RWPE2 (cell line): ENCODE measurements at regions not wholly inside any gene's neighbourhood (a gene's known extent, or its start where the extent isn't known, plus 50 kb on each side); places are given as distances from the start of the nearest gene placed in this dataset.
A peak's percentile ranks its signal among the peaks of the same experiment; 100 is the strongest.

ENCODE experiments used
- ATAC-seq: fragments of 200-7000 bp; cut with Tn5 transposase; 3 replicates; pipeline ENCODE4 v1.9.1; 2021; ENCODE audit warnings: low read depth
- DNase-seq: peaks from one replicate; pipeline ENCODE4 v3.0.0-alpha.2; 2020; ENCODE audit warnings: low spot score
- H3K27ac ChIP-seq: fragments of 450-650 bp; 2 replicates; pipeline ENCODE4 v1.5.1; 2017; ENCODE audit warnings: mild to moderate bottlenecking; ENCODE audit not compliant: poor library complexity, severe bottlenecking
- H3K27me3 ChIP-seq: fragments of 250-450 bp; sonication (Bioruptor Pico); 2 replicates; pipeline ENCODE4 v1.5.1; 2021; ENCODE audit warnings: mild to moderate bottlenecking, moderate library complexity; ENCODE audit not compliant: insufficient read depth, poor library complexity, severe bottlenecking
- H3K36me3 ChIP-seq: fragments of 250-450 bp; sonication (Bioruptor Pico); 2 replicates; pipeline ENCODE4 v1.5.1; 2020; ENCODE audit warnings: low read depth, mild to moderate bottlenecking, moderate library complexity
- H3K4me1 ChIP-seq: fragments of 250-450 bp; sonication (Bioruptor Pico); 2 replicates; pipeline ENCODE4 v1.5.1; 2021; ENCODE audit warnings: mild to moderate bottlenecking, moderate library complexity; ENCODE audit not compliant: insufficient read depth, poor library complexity, severe bottlenecking
- H3K4me3 ChIP-seq: fragments of 250-450 bp; sonication (Bioruptor Pico); 2 replicates; pipeline ENCODE4 v1.5.1; 2021; ENCODE audit warnings: mild to moderate bottlenecking, moderate library complexity; ENCODE audit not compliant: severe bottlenecking
- H3K9me3 ChIP-seq: fragments of 250-450 bp; sonication (Bioruptor Pico); 2 replicates; pipeline ENCODE4 v1.5.1; 2021; ENCODE audit warnings: mild to moderate bottlenecking, moderate library complexity; ENCODE audit not compliant: severe bottlenecking
- TF ChIP-seq, protein P1 (sequence below): fragments of 450-650 bp; IDR thresholded peaks from one replicate; pipeline ENCODE4 v1.5.1; 2017; ENCODE audit warnings: mild to moderate bottlenecking, moderate library complexity; ENCODE audit not compliant: poor library complexity, severe bottlenecking

GRCh38 chr16:86932130-86932982 lies 354.0 kb downstream of the FOXL1 start:
- no peak overlapping the region for H3K4me3 ChIP-seq
- H3K9me3 ChIP-seq: no peaks in the 10 kb centered on the region
- no peaks in the 10 kb centered on the region for H3K27me3 ChIP-seq
- H3K27ac ChIP-seq: peak overlapping the region; percentile 84
- DNase-seq (no peak), ATAC-seq (no peak)
- H3K36me3 ChIP-seq: no peaks in the 10 kb centered on the region
- H3K4me1 ChIP-seq: peaks cover 19% of the 10 kb centered on the region
- TF ChIP-seq, protein P1, sequence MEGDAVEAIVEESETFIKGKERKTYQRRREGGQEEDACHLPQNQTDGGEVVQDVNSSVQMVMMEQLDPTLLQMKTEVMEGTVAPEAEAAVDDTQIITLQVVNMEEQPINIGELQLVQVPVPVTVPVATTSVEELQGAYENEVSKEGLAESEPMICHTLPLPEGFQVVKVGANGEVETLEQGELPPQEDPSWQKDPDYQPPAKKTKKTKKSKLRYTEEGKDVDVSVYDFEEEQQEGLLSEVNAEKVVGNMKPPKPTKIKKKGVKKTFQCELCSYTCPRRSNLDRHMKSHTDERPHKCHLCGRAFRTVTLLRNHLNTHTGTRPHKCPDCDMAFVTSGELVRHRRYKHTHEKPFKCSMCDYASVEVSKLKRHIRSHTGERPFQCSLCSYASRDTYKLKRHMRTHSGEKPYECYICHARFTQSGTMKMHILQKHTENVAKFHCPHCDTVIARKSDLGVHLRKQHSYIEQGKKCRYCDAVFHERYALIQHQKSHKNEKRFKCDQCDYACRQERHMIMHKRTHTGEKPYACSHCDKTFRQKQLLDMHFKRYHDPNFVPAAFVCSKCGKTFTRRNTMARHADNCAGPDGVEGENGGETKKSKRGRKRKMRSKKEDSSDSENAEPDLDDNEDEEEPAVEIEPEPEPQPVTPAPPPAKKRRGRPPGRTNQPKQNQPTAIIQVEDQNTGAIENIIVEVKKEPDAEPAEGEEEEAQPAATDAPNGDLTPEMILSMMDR: no peak

DNA sequence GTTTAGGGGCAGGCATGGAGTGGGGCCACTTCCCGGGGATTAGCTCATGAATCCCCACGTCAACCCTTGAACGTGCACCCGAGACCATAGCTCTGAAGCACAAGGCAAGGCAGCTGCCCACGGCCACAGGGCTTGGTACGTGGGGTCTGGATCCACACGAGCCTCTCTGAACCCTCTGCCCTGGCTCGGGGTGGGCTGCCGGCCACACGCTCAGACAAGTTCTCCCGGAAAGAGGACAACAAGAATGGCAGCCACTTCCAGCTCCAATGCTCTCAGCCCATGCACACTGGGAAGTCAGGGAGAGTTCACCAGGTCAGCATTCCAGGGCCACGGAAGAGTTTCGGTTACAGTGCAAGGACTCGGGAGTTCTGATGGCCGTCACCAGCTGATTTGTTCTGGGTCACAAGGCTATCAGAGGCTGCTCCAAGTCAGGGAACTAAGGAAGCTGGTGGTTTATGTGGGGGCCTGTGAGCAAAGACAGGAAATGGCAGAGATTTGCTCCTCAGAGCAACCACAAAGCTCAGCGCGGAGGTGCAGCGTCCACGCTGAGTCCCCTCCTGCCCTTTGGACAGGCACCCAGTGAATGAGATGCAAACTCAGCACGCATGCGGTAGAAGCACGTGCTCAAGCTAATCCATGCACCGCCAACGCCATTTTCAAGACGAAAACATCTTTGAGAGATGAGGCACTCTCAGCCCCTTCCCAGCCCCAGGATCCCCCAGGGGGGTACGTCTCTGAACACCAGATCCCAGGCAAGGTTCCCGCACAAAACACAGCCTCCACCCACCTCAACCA lies 356.4 kb downstream of the FOXL1 start:
- no peaks in the 10 kb centered on the region for H3K36me3 ChIP-seq
- peaks cover 13% of the 10 kb centered on the region for H3K4me1 ChIP-seq
- ATAC-seq (no peak), DNase-seq (no peak)
- TF ChIP-seq, protein P1: no peak
- no peak overlapping the region for H3K4me3 ChIP-seq
- no peak overlapping the region for H3K27ac ChIP-seq
- no peaks in the 10 kb centered on the region for H3K9me3 ChIP-seq
- no peaks in the 10 kb centered on the region for H3K27me3 ChIP-seq

DNA sequence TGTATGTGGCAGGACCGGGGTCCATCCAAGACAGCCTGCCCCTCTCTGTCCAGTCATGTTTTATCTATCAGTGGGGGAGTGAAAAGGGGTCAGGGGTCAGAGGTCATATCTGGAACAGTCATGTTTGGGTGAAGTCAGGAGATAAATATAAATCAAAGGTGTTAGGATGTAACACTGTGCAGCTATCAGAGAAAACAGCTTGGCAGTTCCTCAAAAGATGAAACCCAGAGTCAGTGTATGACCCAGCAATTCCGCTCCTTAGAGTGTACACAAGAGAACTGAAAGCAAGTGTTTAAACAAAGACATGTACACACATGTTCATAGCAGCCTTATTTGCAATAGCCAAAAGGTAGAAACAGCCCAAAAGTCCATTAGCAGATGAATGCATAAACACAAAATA lies 361.3 kb downstream of the FOXL1 start:
- DNase-seq: no peak
- ATAC-seq: no peak
- Histone ChIP-seq H3K27me3 (no peaks in the 10 kb centered on the region), H3K27ac (no peak overlapping the region), H3K4me1 (no peaks in the 10 kb centered on the region), H3K9me3 (no peaks in the 10 kb centered on the region), H3K36me3 (no peaks in the 10 kb centered on the region), H3K4me3 (no peak overlapping the region)
- TF ChIP-seq, protein P1: no peak

GRCh38 chr16:86941731-86942130 lies 363.4 kb downstream of the FOXL1 start:
- Histone ChIP-seq H3K4me3 (no peak overlapping the region), H3K27ac (no peak overlapping the region), H3K27me3 (no peaks in the 10 kb centered on the region), H3K36me3 (no peaks in the 10 kb centered on the region; the same call in 1 of the 2 replicates), H3K4me1 (peaks cover 8% of the 10 kb centered on the region), H3K9me3 (no peaks in the 10 kb centered on the region)
- ATAC-seq (no peak), DNase-seq (no peak)
- TF ChIP-seq, protein P1: no peak
